HG03095 (cell line): ENCODE measurements at regions not wholly inside any gene's neighbourhood (a gene's known extent, or its start where the extent isn't known, plus 50 kb on each side); places are given as distances from the start of the nearest gene placed in this dataset.

Experiments
- ATAC-seq: cut with Tn5 transposase; IDR thresholded peaks from one replicate; pipeline ENCODE4 v1.9.1; 2021; ENCODE audit warnings: moderate library complexity; ENCODE audit not compliant: unreplicated experiment

DNA sequence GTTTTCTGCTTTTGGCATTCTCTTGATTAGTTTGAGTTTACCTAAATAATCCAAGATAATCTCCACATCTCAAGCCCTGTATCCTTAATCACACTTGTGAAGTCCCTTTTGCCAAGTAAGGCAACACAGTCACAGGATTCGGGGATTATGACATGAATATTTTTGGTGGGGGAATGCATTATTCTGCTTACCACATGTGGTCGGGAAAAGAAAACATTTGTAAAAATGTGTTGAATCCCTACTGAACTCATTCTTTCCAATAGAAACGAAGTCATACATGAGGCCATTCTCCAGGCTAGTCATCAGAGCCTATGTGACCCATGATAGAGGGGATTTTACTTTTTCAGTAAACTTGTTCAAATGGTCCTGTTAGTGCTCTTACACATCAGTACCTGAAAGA is 58.5 kb upstream of the PRICKLE1 start:
- ATAC-seq: no peak

DNA sequence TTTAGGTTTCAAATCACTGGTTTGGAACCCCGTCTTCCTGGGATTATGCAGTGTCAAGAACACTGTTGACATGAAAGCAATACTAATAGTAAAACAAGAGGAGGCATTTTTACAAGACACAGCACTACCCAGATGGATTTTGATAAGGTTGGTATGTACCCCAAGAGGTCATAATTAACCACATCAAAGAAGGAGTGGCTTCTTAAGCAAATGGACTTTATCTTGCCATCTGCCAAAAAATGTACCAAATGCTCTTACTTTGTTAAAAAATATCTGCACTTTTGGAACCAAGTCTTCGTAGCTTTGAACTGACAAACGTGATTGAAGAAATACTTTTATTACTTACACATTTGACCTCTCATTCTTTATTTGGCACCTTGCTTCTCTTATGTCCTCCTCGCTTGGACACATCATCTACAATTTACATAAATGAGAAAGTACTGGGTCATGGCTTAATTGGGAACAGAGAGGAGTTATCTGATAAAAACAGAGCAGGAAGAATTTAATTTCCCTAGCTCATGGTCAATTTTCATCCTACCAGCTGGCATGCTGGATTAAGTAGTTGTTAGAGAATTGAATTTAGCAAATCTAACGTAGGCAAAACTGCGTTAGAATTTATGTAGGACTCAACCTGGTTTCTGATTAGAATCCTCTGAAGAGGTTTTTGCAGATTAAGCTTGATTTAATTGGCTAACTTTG is 54.5 kb upstream of the PRICKLE1 start:
- no peak for ATAC-seq

DNA sequence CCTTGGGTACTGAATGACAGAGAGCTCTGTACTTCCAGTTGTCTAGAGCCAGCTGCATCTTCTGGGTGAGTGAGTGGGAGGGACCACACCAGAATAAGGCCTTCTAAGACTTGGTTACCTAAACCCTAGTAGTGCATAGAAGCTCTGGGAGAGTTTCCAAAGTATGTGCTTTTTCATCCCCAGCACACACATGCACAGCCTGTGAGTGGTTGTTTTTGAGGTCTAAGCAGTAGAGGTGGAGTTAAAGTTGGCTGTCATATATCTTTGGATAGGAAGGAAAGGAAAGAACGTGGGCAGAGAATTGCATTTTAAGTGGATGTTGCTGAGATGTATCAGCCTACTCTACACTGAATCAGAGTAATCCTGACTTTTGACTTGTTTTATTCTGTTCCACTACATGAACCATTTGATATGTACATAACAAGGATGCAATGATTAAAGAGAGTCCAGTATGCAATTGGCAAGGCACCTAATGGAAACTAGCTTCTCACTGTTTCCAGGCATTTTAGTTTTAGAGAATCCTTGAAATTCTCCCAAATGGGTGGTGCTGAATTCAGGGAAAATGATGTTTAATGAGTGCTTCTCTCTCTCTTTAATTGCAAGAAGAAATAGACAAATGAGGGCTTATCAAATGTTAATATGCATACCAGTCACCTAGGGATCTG is 51.8 kb upstream of the PRICKLE1 start:
- ATAC-seq: no peak

DNA sequence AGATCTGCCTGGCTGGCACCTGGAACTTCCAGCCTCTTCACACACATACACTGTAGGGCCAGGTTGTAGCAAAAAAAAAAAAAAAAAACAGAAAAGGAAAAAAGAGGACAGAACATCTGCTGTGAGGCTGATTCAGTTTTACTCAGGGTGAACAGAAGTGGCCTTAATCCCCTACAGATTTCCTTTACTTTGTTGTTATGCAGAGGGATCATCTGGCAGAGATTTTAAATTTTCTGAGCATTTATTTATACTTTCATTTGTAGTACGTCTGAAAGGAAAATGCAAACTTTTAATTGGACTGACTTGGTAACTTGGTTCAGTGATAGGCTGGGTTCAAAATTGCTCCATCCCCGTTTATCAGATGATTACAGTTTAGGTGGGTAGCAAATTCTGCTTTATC is 50.8 kb upstream of the PRICKLE1 start:
- no peak for ATAC-seq

DNA sequence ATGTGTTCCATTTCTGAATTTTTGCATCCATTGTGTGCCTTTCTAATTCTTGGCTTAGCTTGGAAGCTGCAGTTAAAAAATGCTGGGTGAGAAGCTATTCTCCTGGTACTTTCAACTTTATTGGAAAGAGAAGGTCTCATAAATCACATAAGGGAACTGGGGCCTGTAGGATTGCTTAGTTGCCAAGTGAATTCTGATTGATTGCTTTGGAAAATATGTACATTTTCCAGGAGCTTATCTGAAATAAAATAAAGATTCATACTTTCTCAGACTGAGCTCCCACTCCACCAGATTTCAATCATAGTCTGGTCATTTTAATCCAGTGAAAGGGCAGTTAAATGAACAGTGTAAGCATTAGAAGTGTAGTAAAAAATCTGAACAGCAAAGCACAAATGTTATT is 50.0 kb upstream of the PRICKLE1 start:
- no peak for ATAC-seq
